Fibroblast of the aortic adventitia (primary cell): ENCODE measurements at regions not wholly inside any gene's neighbourhood (a gene's known extent, or its start where the extent isn't known, plus 50 kb on each side); places are given as distances from the start of the nearest gene placed in this dataset. TPM values are rescaled to one million over a fixed set of nuclear protein-coding genes. Genes with fewer than 3 reads are reported as not detected.

Experiments
- small RNA-seq: library from RNA; depleted of rRNA; stranded (forward); fragments of <200 nt; gene quantifications from one replicate; pipeline ENCODE3, GENCODE V24; 2012

Small RNA genes in the stretch of these regions (small RNA-seq; reads per million reads assigned to genes)
- gene RN7SKP168: not detected
